CD8-positive, alpha-beta memory T cell (primary cell): ENCODE measurements at regions not wholly inside any gene's neighbourhood (a gene's known extent, or its start where the extent isn't known, plus 50 kb on each side); places are given as distances from the start of the nearest gene placed in this dataset.
"Not testable (repeated sequence)": the region's sequence is repeated elsewhere in the genome, so short reads cannot be mapped to it uniquely, and the experiment has no call there.

Experiments
- CTCF ChIA-PET: fragments of 350-600 bp; sonication (Branson Sonifier 250); formaldehyde crosslinking; loops from one replicate; lab custom pipeline; 2021; ENCODE audit warnings: antibody characterized with exemption; lab: Charles Lee
- POLR2A ChIA-PET: fragments of 350-600 bp; sonication (Branson Sonifier 250); formaldehyde crosslinking; loops from one replicate; lab custom pipeline; 2021; ENCODE audit warnings: antibody characterized with exemption; lab: Charles Lee
- DNase-seq, 5 donors: peaks; one replicate each; pipeline versions ENCODE4 v3.0.0 to v3.0.0-alpha.2; 2020 to 2022; ENCODE audit warnings: mixed read lengths in 1 of 5
- H3K27ac ChIP-seq: one replicate; pipeline ENCODE4 v1.7.0; 2013; ENCODE audit warnings: low read depth, mild to moderate bottlenecking, low read length, moderate library complexity
- H3K27me3 ChIP-seq: 2 replicates; pipeline ENCODE4 v1.7.0; 2013; ENCODE audit warnings: low read length, mild to moderate bottlenecking; ENCODE audit not compliant: insufficient read depth, poor library complexity, severe bottlenecking
- H3K36me3 ChIP-seq: 2 replicates; pipeline ENCODE4 v1.7.0; 2013; ENCODE audit warnings: mild to moderate bottlenecking, low read length, moderate library complexity; ENCODE audit not compliant: insufficient read depth
- H3K4me1 ChIP-seq: 2 replicates; pipeline ENCODE4 v1.7.0; 2013; ENCODE audit warnings: mild to moderate bottlenecking, low read length, moderate library complexity; ENCODE audit not compliant: insufficient read depth
- H3K4me3 ChIP-seq: 2 replicates; pipeline ENCODE4 v1.7.0; 2013; ENCODE audit warnings: mild to moderate bottlenecking, low read length
- H3K9me3 ChIP-seq: 2 replicates; pipeline ENCODE4 v1.7.0; 2013; ENCODE audit warnings: mild to moderate bottlenecking, low read length
- H3K27ac Mint-ChIP-seq, 8 donors: one replicate each; pipeline ENCODE4 v1.8.0; 2020 to 2021; ENCODE audit warnings: mixed read lengths in 8 of 8, mild to moderate bottlenecking in 6 of 8, inconsistent platforms in 3 of 8, moderate library complexity in 3 of 8
- H3K27me3 Mint-ChIP-seq, 2 donors: one replicate each; pipeline ENCODE4 v1.8.0; 2020 to 2021; ENCODE audit warnings: mixed read lengths in 2 of 2, mild to moderate bottlenecking in 1 of 2, moderate library complexity in 1 of 2
- H3K36me3 Mint-ChIP-seq, 3 donors: one replicate each; pipeline ENCODE4 v1.8.0; 2020 to 2021; ENCODE audit warnings: mixed read lengths in 3 of 3, inconsistent platforms in 1 of 3, mild to moderate bottlenecking in 1 of 3
- H3K4me1 Mint-ChIP-seq, 3 donors: one replicate each; pipeline ENCODE4 v1.8.0; 2020 to 2021; ENCODE audit warnings: mixed read lengths in 3 of 3, inconsistent platforms in 1 of 3, mild to moderate bottlenecking in 1 of 3
- H3K4me3 Mint-ChIP-seq, 7 donors: one replicate each; pipeline ENCODE4 v1.8.0; 2020 to 2021; ENCODE audit warnings: mixed read lengths in 7 of 7, mild to moderate bottlenecking in 6 of 7, moderate library complexity in 4 of 7, inconsistent platforms in 2 of 7
- H3K9me3 Mint-ChIP-seq, 5 donors: one replicate each; pipeline ENCODE4 v1.8.0; 2020 to 2022; ENCODE audit warnings: mixed read lengths in 5 of 5, mild to moderate bottlenecking in 3 of 5, moderate library complexity in 2 of 5, inconsistent platforms in 1 of 5

DNA sequence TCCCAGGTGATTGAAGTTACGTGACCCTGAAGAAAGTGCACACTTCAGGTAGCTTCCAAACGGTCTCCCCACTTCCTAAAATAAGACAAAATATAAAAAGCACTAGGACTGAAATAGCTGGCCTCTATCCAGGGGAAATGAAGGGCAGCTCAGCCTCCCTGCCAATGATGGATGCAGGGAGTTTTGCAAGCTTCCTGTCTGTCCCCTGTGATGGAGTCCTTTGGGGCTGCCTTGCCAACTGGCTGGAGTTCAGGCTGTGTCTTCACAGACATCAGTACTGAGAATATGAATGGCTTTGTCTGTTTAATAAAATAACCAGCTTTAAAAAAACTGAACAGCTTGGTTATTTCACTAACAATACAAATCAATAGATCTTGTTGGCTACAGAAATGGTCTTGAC lies 101.4 kb upstream of the GPR12 start:
- DNase-seq, result no peak

DNA sequence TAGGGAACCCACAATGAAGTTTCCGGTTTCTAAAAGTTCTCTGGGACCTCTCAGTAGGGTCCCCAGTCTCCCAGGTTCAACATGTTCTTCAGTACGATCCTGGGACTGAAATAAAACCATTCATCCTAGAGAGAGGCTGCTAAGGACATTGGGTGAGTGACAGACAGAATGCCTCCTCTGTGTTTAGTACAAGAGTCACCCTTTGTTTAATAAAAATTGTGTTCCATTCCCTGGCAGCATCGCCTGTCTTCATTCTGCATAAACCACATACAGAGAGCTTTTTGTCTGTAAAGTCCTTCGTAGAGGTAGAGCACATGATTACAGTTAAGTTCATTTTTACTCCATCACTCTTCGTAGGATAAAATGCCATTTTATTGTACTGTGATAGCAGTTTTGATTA lies 95.3 kb upstream of the GPR12 start:
- Mint-ChIP-seq H3K4me1 (no peaks in the 10 kb centered on the region), H3K4me3 (no peak overlapping the region), H3K36me3 (no peaks in the 10 kb centered on the region), H3K27ac (no peak overlapping the region), H3K9me3 (peaks cover 0 to 1% (median 0%) of the 10 kb centered on the region in 5 donors), H3K27me3 (peaks cover 24 to 62% of the 10 kb centered on the region in 2 donors)
- no peak overlapping the region for H3K27ac ChIP-seq
- no peak overlapping the region for H3K4me3 ChIP-seq
- no peak for DNase-seq
- no peaks in the 10 kb centered on the region for H3K36me3 ChIP-seq
- ChIA-PET CTCF (no interaction called here), POLR2A (no interaction called here)
- H3K4me1 ChIP-seq, result no peaks in the 10 kb centered on the region
- no peaks in the 10 kb centered on the region for H3K9me3 ChIP-seq
- H3K27me3 ChIP-seq, result no peaks in the 10 kb centered on the region

More for the DNA sequence above, 101.4 kb upstream of the GPR12 start:
- no peak overlapping the region for H3K27ac Mint-ChIP-seq
- Histone ChIP-seq H3K36me3 (no peaks in the 10 kb centered on the region), H3K27me3 (no peaks in the 10 kb centered on the region), H3K4me1 (no peaks in the 10 kb centered on the region), H3K9me3 (no peaks in the 10 kb centered on the region), H3K4me3 (no peak overlapping the region), H3K27ac (no peak overlapping the region)
- ChIA-PET CTCF (interaction anchor here (1.3 kb wide), 1 partner anchor 11 kb away, joined by 3 read pairs; no protein-coding TSS in a partner anchor), POLR2A (no interaction called here)
- peaks cover 0 to 1% (median 0%) of the 10 kb centered on the region in 5 donors for H3K9me3 Mint-ChIP-seq
- peaks cover 11 to 48% of the 10 kb centered on the region in 2 donors for H3K27me3 Mint-ChIP-seq
- no peaks in the 10 kb centered on the region for H3K36me3 Mint-ChIP-seq
- H3K4me3 Mint-ChIP-seq, result no peak overlapping the region
- no peaks in the 10 kb centered on the region for H3K4me1 Mint-ChIP-seq

DNA sequence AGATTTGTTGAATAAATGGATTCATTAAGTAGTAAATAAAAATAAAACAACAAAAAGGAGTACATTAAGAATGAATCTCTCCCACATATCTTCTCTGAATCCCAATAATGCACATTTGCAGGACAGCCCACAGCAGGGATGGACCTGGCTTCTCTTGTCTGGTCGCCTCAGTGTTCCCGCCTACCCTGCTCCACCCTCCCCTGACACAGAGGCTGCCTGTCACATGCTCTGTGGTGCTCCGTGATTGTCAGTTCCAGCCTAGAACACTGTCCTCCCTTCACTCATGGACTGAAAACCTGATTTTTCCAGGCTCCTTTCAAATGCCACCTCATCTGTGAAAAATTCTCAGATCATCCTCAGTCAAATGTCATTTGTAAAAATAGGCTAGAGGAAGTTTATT lies 94.5 kb upstream of the GPR12 start:
- no peak for DNase-seq
- no peak overlapping the region for H3K27ac ChIP-seq
- H3K9me3 ChIP-seq, result no peaks in the 10 kb centered on the region
- Mint-ChIP-seq H3K4me1 (no peaks in the 10 kb centered on the region), H3K36me3 (no peaks in the 10 kb centered on the region), H3K4me3 (no peak overlapping the region), H3K27ac (no peak overlapping the region), H3K9me3 (peaks cover 0 to 1% (median 0%) of the 10 kb centered on the region in 5 donors), H3K27me3 (peaks cover 24 to 57% of the 10 kb centered on the region in 2 donors)
- H3K4me3 ChIP-seq, result no peak overlapping the region
- ChIA-PET POLR2A (no interaction called here), CTCF (no interaction called here)
- no peaks in the 10 kb centered on the region for H3K36me3 ChIP-seq
- no peaks in the 10 kb centered on the region for H3K27me3 ChIP-seq
- no peaks in the 10 kb centered on the region for H3K4me1 ChIP-seq

DNA sequence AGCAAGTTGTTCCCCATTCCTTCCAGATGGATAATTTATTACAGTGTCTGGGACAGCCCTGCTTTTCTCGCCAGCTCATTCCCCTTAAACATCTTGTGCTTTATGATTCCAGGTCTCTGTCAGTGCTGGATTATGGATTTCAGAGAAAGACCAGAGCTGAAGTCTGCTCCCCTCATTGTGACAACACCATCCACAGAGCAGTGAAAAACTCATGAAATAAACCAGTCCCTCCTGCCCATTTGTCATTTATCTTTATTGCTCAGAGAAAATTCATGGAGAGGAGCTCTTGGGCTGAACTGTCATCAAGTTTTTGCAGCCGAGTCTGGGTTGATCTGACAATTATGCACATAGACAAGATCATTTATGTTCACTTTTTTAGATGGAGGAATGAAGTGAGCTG lies 92.7 kb upstream of the GPR12 start:
- Histone ChIP-seq H3K4me1 (no peaks in the 10 kb centered on the region), H3K36me3 (no peaks in the 10 kb centered on the region), H3K27ac (no peak overlapping the region), H3K27me3 (no peaks in the 10 kb centered on the region), H3K9me3 (no peaks in the 10 kb centered on the region), H3K4me3 (no peak overlapping the region)
- H3K36me3 Mint-ChIP-seq, result no peaks in the 10 kb centered on the region
- no peaks in the 10 kb centered on the region for H3K9me3 Mint-ChIP-seq
- peaks cover 19 to 46% of the 10 kb centered on the region in 2 donors for H3K27me3 Mint-ChIP-seq
- DNase-seq, result no peak
- H3K27ac Mint-ChIP-seq, result no peak overlapping the region
- CTCF ChIA-PET, result no interaction called here
- POLR2A ChIA-PET, result no interaction called here
- no peak overlapping the region for H3K4me3 Mint-ChIP-seq
- no peaks in the 10 kb centered on the region for H3K4me1 Mint-ChIP-seq

DNA sequence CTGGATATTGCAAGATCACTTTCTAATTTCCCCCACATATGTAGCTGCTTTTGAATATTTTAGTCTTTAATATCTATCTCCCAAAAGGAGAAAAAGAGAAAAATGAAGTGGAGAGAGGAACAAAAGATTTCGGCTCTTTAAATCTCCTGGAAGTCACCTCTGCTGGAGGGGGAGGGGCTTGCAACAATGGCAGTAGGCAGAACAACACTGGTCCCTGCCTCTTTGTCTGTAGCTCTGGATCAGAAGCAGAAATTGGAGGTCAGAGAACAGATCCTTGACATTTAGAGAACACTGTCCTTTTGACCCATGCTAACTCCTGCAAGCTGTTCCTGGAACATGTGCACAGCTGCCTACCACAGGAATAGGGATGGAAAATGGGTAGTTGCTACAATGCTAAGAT lies 86.7 kb upstream of the GPR12 start:
- CTCF ChIA-PET, result no interaction called here
- Mint-ChIP-seq H3K4me3 (no peak overlapping the region), H3K9me3 (no peaks in the 10 kb centered on the region), H3K27me3 (peaks cover 7 to 27% of the 10 kb centered on the region in 2 donors), H3K4me1 (no peaks in the 10 kb centered on the region), H3K27ac (no peak overlapping the region), H3K36me3 (no peaks in the 10 kb centered on the region)
- Histone ChIP-seq H3K27me3 (no peaks in the 10 kb centered on the region), H3K4me3 (no peak overlapping the region), H3K4me1 (no peaks in the 10 kb centered on the region), H3K27ac (no peak overlapping the region), H3K36me3 (no peaks in the 10 kb centered on the region), H3K9me3 (no peaks in the 10 kb centered on the region)
- POLR2A ChIA-PET, result no interaction called here
- DNase-seq, result no peak

DNA sequence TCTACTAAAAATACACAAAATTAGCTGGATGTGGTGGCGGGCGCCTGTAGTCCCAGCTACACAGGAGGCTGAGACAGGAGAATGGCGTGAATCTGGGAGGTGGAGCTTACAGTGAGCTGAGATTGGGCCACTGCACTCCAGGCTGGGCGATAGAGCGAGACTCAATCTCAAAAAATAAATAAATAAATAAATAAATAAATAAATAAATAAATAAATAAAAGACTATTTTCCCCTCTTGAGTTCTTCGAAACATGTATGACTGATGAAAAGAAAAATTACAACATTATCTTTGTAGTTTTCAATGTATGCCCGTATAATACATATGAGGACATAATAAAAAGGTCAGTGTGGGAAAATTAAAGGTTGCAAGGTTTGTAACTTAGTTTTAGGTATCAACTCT lies 84.5 kb upstream of the GPR12 start:
- H3K36me3 ChIP-seq, H3K9me3 ChIP-seq, H3K27ac Mint-ChIP-seq, POLR2A ChIA-PET, H3K9me3 Mint-ChIP-seq, H3K36me3 Mint-ChIP-seq, H3K4me3 Mint-ChIP-seq, H3K27me3 ChIP-seq, DNase-seq, H3K4me3 ChIP-seq, CTCF ChIA-PET, H3K4me1 Mint-ChIP-seq, H3K4me1 ChIP-seq, H3K27ac ChIP-seq: not testable (repeated sequence)
- H3K27me3 Mint-ChIP-seq, result peaks cover 4 to 33% of the 10 kb centered on the region in 2 donors

DNA sequence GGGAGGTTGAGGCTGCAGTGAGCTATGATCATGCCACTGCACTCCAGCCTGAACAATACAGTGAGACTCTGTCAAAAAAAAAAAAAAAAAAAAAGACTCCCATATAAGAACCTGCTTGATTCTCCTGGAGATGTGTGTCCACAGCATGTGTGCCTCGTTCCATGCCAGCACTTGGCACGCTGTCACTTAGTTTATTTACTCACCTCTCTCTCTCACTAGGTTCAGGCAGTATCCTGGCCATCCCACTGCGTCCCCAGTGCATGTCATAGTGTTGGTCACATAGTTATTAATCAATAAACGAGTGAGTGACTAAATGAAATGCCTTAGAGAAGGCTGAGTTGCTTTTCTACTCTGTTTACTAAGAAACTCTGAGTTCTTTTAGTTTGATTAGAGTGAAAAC lies 79.1 kb upstream of the GPR12 start:
- ChIA-PET CTCF (no interaction called here), POLR2A (no interaction called here)
- H3K27me3 Mint-ChIP-seq, result peaks cover 13 to 56% of the 10 kb centered on the region in 2 donors

DNA sequence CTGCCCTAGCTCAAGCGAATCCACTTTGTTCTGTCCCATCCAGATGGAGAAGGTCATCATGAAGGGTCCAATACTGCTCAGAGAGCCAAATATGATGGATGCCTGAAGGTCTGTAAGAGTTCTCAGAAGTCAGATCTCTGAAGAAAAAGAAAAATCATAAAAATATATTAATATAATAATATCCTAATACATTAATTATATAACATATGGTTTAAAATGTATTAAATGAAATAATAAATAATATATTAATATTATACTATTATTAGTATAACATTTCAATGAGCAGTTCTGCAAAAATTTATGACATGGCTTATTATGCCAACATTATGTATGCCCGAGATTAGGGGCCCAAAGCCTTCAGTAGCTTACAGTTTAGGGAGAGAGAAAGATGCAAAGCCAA lies 78.2 kb upstream of the GPR12 start:
- Mint-ChIP-seq H3K4me1 (no peaks in the 10 kb centered on the region), H3K4me3 (no peak overlapping the region), H3K27me3 (peaks cover 13 to 59% of the 10 kb centered on the region in 2 donors), H3K27ac (no peak overlapping the region), H3K36me3 (no peaks in the 10 kb centered on the region), H3K9me3 (no peaks in the 10 kb centered on the region)
- no peak overlapping the region for H3K27ac ChIP-seq
- no peaks in the 10 kb centered on the region for H3K4me1 ChIP-seq
- H3K36me3 ChIP-seq, result no peaks in the 10 kb centered on the region
- CTCF ChIA-PET, result no interaction called here
- no peaks in the 10 kb centered on the region for H3K9me3 ChIP-seq
- H3K27me3 ChIP-seq, result no peaks in the 10 kb centered on the region
- no peak for DNase-seq
- H3K4me3 ChIP-seq, result no peak overlapping the region
- POLR2A ChIA-PET, result no interaction called here

More for the DNA sequence above, 79.1 kb upstream of the GPR12 start:
- H3K36me3 Mint-ChIP-seq, result no peaks in the 10 kb centered on the region
- Histone ChIP-seq H3K9me3 (no peaks in the 10 kb centered on the region), H3K4me1 (no peaks in the 10 kb centered on the region), H3K27me3 (no peaks in the 10 kb centered on the region), H3K27ac (no peak overlapping the region), H3K4me3 (no peak overlapping the region), H3K36me3 (no peaks in the 10 kb centered on the region)
- H3K27ac Mint-ChIP-seq, result no peak overlapping the region
- H3K4me3 Mint-ChIP-seq, result no peak overlapping the region
- no peaks in the 10 kb centered on the region for H3K9me3 Mint-ChIP-seq
- no peaks in the 10 kb centered on the region for H3K4me1 Mint-ChIP-seq
- DNase-seq, result no peak

DNA sequence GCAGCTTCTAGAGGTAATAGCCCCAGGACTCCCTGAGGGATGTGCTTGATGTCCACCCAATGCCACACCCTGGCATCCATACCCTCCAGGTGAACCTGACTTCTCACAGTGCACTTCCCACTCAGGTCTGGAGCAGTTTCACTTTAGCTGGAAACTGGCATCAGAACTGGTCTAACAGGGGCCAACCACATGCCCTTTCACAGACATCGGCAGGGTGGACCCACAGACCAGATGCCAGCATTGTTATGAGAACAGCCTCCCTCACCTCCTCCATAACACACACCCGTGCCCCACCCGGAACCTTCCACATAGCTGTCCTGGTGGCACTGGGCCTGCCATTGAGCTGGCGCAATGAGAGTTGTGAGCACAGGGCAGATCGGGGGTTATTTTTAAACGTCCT lies 77.4 kb upstream of the GPR12 start:
- no peak overlapping the region for H3K4me3 Mint-ChIP-seq
- H3K36me3 Mint-ChIP-seq, result no peaks in the 10 kb centered on the region
- Histone ChIP-seq H3K4me3 (no peak overlapping the region), H3K9me3 (no peaks in the 10 kb centered on the region), H3K36me3 (no peaks in the 10 kb centered on the region), H3K4me1 (no peaks in the 10 kb centered on the region), H3K27me3 (no peaks in the 10 kb centered on the region), H3K27ac (no peak overlapping the region)
- no peaks in the 10 kb centered on the region for H3K9me3 Mint-ChIP-seq
- ChIA-PET CTCF (no interaction called here), POLR2A (no interaction called here)
- H3K27me3 Mint-ChIP-seq, result peaks cover 16 to 65% of the 10 kb centered on the region in 2 donors
- no peaks in the 10 kb centered on the region for H3K4me1 Mint-ChIP-seq
- no peak overlapping the region for H3K27ac Mint-ChIP-seq
- DNase-seq, result no peak
